K562 (cell line): ENCODE measurements at regions not wholly inside any gene's neighbourhood (a gene's known extent, or its start where the extent isn't known, plus 50 kb on each side); places are given as distances from the start of the nearest gene placed in this dataset.

Experiments
- ATAC-seq: fragments of 200-7000 bp; cut with Tn5 transposase; 3 replicates; pipeline ENCODE4 v1.9.1; 2020; ENCODE audit warnings: moderate library complexity
- BruUV-seq: library from RNA; stranded (reverse); fragments of 400-500 nt; replicated peaks from 2 replicates; lab custom pipeline; 2021; lab: Mats Ljungman, UMichigan
- CTCF ChIA-PET: fragments of 300-600 bp; formaldehyde crosslinking; extraction: SDS; loops from one replicate; lab custom pipeline; 2021; ENCODE audit warnings: low intra/inter-chr PET ratio; lab: Yijun Ruan, JAX
- POLR2A ChIA-PET: fragments of 300-600, 350-650 bp; sonication (Branson Sonifier 250); formaldehyde crosslinking; extraction: SDS; loops from one replicate; lab custom pipeline; 2021; ENCODE audit warnings: antibody characterized with exemption, inconsistent platforms; lab: Yijun Ruan, JAX
- DNase-seq, 4 experiments: peaks; one replicate each; pipeline versions ENCODE4 v3.0.0 to v3.0.0-alpha.2; 2011 to 2018; ENCODE audit warnings: low spot score in 3 of 4, mixed read lengths in 3 of 4; ENCODE audit errors: extremely low read depth in 1 of 4
- FAIRE-seq: peaks from 2 replicates; lab custom pipeline; 2011; peaks lifted over from hg19 to GRCh38; lab: Jason Lieb, UNC
- H2AFZ ChIP-seq: 2 replicates; pipeline ENCODE4 v1.6.0; 2011; ENCODE audit warnings: low read depth, low read length, control low read depth, inconsistent platforms
- H3K27ac ChIP-seq: fragments of 200-600 bp; 3 replicates; pipeline ENCODE4 v1.8.0; 2011; ENCODE audit warnings: low read depth, mild to moderate bottlenecking, control low read depth, inconsistent platforms, low read length, moderate library complexity, mixed read lengths; ENCODE audit errors: extremely low read depth
- H3K27me3 ChIP-seq, 2 experiments: fragments of 300-600 bp in 1 of 2; 2 replicates in 1 of 2; 3 replicates in 1 of 2; pipeline versions ENCODE4 v1.6.0 to v1.8.0; 2011; ENCODE audit warnings: inconsistent platforms in 2 of 2, low read length in 2 of 2, mild to moderate bottlenecking in 1 of 2, mixed read lengths in 1 of 2, moderate library complexity in 1 of 2; ENCODE audit not compliant: control insufficient read depth in 2 of 2, insufficient read depth in 2 of 2
- H3K36me3 ChIP-seq: fragments of 300-600 bp; 3 replicates; pipeline ENCODE4 v1.8.0; 2011; ENCODE audit warnings: mild to moderate bottlenecking, low read length, inconsistent platforms; ENCODE audit not compliant: control insufficient read depth, insufficient read depth
- H3K4me1 ChIP-seq, 2 experiments: fragments of 200-600 bp in 1 of 2; replicated peaks in 1 of 2; 2 replicates in 1 of 2; 3 replicates in 1 of 2; pipeline versions ENCODE4 v1.5.1 to v1.8.0; 2011; ENCODE audit warnings: inconsistent platforms in 2 of 2, low read length in 2 of 2, mild to moderate bottlenecking in 1 of 2, mixed read lengths in 1 of 2, moderate library complexity in 1 of 2; ENCODE audit not compliant: control insufficient read depth in 2 of 2, insufficient read depth in 2 of 2
- H3K4me2 ChIP-seq: 2 replicates; pipeline ENCODE4 v1.6.1; 2011; ENCODE audit warnings: low read length, control low read depth, inconsistent platforms, mixed read lengths; ENCODE audit not compliant: insufficient read depth
- H3K4me3 ChIP-seq: fragments of 200-600 bp; sonication (generic), shearing (Covaris generic); 2 replicates; pipeline ENCODE4 v1.5.1; 2016; ENCODE audit warnings: control low read depth, inconsistent platforms
- H3K79me2 ChIP-seq: fragments of 200-600 bp; 3 replicates; pipeline ENCODE4 v1.8.0; 2011; ENCODE audit warnings: low read length, inconsistent platforms; ENCODE audit not compliant: control insufficient read depth, insufficient read depth
- H3K9ac ChIP-seq, 2 experiments: 2 replicates each; pipeline versions ENCODE4 v1.6.0 to v1.6.1; 2011; ENCODE audit warnings: low read depth in 2 of 2, low read length in 2 of 2, control low read depth in 1 of 2, inconsistent platforms in 1 of 2, mild to moderate bottlenecking in 1 of 2, mixed read lengths in 1 of 2; ENCODE audit not compliant: insufficient read depth in 1 of 2
- H3K9me1 ChIP-seq: one replicate; pipeline ENCODE4 v1.6.0; 2011; ENCODE audit warnings: inconsistent platforms, mild to moderate bottlenecking, low read length, moderate library complexity; ENCODE audit not compliant: control insufficient read depth, insufficient read depth
- H3K9me3 ChIP-seq: replicated peaks from 2 replicates; pipeline ENCODE4 v1.5.1; 2011; ENCODE audit warnings: low read depth, low read length, inconsistent platforms; ENCODE audit not compliant: control insufficient read depth, insufficient read depth
- H4K20me1 ChIP-seq: replicated peaks from 2 replicates; pipeline ENCODE4 v1.6.1; 2011; ENCODE audit warnings: low read length, inconsistent platforms, mixed read lengths; ENCODE audit not compliant: control insufficient read depth, insufficient read depth
- ZNF507 ChIP-seq: conservative IDR thresholded peaks from 2 replicates; pipeline ENCODE4 v1.6.1; 2017; ENCODE audit warnings: missing genetic modification characterization, missing compliant biosample characterization
- WGBS: fragments of 100-300 bp; shearing (Covaris generic); methylation state at CpG from one replicate; pipeline ENCODE4 v1.1.6; 2016; ENCODE audit warnings: low coverage, mixed read lengths; ENCODE audit not compliant: insufficient coverage; ENCODE audit errors: missing lambda C conversion rate; 5-methylcytosine and 5-hydroxymethylcytosine counted together
- in situ Hi-C: fragments of 300-500 bp; cut with MboI; formaldehyde crosslinking; loops from 4 replicates; pipeline ENCODE4 v1.15.0; 2018; ENCODE audit warnings: inconsistent platforms, mixed read lengths
- intact Hi-C: fragments of 100-400 bp; cut with micrococcal nuclease; formaldehyde crosslinking; loops from 2 replicates; pipeline ENCODE4 v1.14.2; 2022
- TF ChIP-seq, protein P1 (sequence below): fragments of 250-450 bp; sonication (Bioruptor Pico); IDR thresholded peaks from 2 replicates; pipeline ENCODE4 v1.8.0; 2021; ENCODE audit warnings: moderate library complexity, mild to moderate bottlenecking, inconsistent platforms
- TF ChIP-seq, protein P2 (sequence below): fragments of 450-650 bp; formaldehyde crosslinking; IDR thresholded peaks from 2 replicates; pipeline ENCODE4 v1.4.0; 2020; ENCODE audit warnings: mild to moderate bottlenecking
- TF ChIP-seq, protein P3 (sequence below): IDR thresholded peaks from 2 replicates; pipeline ENCODE4 v1.6.1; 2016; ENCODE audit warnings: missing genetic modification characterization, missing compliant biosample characterization

DNA sequence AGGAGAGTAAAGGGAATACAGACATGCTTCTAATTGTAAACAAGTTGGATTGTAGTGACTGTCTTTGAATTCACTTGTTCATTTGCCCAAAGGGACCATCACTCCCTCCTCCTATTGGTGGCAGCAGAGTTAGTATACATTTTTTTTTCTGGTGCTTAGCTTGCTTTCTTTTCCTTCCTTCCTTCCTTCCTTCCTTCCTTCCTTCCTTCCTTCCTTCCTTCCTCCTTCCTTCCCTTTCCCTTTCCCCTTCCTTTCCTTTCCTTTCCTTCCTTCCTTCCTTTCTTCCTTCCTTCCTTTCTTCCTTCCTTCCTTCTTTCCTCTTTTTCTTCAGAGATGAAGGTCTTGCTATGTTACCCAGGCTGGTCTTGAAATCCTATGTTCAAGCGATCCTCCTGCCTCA is 94.8 kb upstream of the ATP6AP2 start:
- DNase-seq (no peak), FAIRE-seq (no peak), ATAC-seq (no peak)
- no peaks in the 10 kb centered on the region for H4K20me1 ChIP-seq
- no peak overlapping the region for H2AFZ ChIP-seq
- in situ Hi-C loops (no loop called here), intact Hi-C loops (no loop called here)
- no peaks in the 10 kb centered on the region for H3K9me3 ChIP-seq
- H3K36me3 ChIP-seq, result no peaks in the 10 kb centered on the region
- H3K27ac ChIP-seq, result no peak overlapping the region
- H3K79me2 ChIP-seq, result no peaks in the 10 kb centered on the region
- ChIA-PET CTCF (no interaction called here), POLR2A (no interaction called here)
- no peaks in the 10 kb centered on the region for H3K27me3 ChIP-seq
- TF ChIP-seq, protein P1, sequence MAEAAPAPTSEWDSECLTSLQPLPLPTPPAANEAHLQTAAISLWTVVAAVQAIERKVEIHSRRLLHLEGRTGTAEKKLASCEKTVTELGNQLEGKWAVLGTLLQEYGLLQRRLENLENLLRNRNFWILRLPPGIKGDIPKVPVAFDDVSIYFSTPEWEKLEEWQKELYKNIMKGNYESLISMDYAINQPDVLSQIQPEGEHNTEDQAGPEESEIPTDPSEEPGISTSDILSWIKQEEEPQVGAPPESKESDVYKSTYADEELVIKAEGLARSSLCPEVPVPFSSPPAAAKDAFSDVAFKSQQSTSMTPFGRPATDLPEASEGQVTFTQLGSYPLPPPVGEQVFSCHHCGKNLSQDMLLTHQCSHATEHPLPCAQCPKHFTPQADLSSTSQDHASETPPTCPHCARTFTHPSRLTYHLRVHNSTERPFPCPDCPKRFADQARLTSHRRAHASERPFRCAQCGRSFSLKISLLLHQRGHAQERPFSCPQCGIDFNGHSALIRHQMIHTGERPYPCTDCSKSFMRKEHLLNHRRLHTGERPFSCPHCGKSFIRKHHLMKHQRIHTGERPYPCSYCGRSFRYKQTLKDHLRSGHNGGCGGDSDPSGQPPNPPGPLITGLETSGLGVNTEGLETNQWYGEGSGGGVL (CRISPR knock-in tag), result no peak
- TF ChIP-seq, protein P2, sequence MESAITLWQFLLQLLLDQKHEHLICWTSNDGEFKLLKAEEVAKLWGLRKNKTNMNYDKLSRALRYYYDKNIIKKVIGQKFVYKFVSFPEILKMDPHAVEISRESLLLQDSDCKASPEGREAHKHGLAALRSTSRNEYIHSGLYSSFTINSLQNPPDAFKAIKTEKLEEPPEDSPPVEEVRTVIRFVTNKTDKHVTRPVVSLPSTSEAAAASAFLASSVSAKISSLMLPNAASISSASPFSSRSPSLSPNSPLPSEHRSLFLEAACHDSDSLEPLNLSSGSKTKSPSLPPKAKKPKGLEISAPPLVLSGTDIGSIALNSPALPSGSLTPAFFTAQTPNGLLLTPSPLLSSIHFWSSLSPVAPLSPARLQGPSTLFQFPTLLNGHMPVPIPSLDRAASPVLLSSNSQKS (CRISPR knock-in tag), result no peak
- TF ChIP-seq ZNF507, result no peak
- TF ChIP-seq, protein P3, sequence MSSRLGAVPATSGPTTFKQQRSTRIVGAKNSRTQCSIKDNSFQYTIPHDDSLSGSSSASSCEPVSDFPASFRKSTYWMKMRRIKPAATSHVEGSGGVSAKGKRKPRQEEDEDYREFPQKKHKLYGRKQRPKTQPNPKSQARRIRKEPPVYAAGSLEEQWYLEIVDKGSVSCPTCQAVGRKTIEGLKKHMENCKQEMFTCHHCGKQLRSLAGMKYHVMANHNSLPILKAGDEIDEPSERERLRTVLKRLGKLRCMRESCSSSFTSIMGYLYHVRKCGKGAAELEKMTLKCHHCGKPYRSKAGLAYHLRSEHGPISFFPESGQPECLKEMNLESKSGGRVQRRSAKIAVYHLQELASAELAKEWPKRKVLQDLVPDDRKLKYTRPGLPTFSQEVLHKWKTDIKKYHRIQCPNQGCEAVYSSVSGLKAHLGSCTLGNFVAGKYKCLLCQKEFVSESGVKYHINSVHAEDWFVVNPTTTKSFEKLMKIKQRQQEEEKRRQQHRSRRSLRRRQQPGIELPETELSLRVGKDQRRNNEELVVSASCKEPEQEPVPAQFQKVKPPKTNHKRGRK (tag), result peak; percentile 91
- H3K4me1 ChIP-seq, result peaks cover 0 to 6% of the 10 kb centered on the region in 2 experiments; a peak in 3 of 5 replicates
- no TSS peak for BruUV-seq
- no peak overlapping the region for H3K4me3 ChIP-seq
- no peak overlapping the region for H3K9ac ChIP-seq
- H3K9me1 ChIP-seq, result no peaks in the 10 kb centered on the region
- 60% methylated on average over 1 of the region's 1 CpG for WGBS
- no peak overlapping the region for H3K4me2 ChIP-seq
